HEK293 (cell line): ENCODE measurements at regions not wholly inside any gene's neighbourhood (a gene's known extent, or its start where the extent isn't known, plus 50 kb on each side); places are given as distances from the start of the nearest gene placed in this dataset.
A peak's percentile ranks its signal among the peaks of the same experiment; 100 is the strongest.

ENCODE experiments used
- CTCF ChIA-PET: fragments of 350-600 bp; formaldehyde crosslinking; extraction: SDS; loops from one replicate; lab custom pipeline; 2021; ENCODE audit warnings: antibody characterized with exemption; lab: Yijun Ruan, JAX
- POLR2A ChIA-PET: fragments of 300-600 bp; formaldehyde crosslinking; extraction: SDS; loops from one replicate; lab custom pipeline; 2020; ENCODE audit warnings: antibody characterized with exemption, inconsistent platforms; lab: Yijun Ruan, JAX
- H3K27ac ChIP-seq: fragments of 200-500 bp; sonication (Bioruptor generic); 2 replicates; pipeline ENCODE4 v1.5.1; 2014; ENCODE audit warnings: low read depth, low read length, control low read depth, inconsistent platforms; ENCODE audit errors: extremely low read depth
- H3K36me3 ChIP-seq, 2 experiments: fragments of 200-500 bp in 1 of 2; sonication (Bioruptor generic) in 1 of 2; 1 replicate in 1 of 2; 2 replicates in 1 of 2; pipeline ENCODE4 v1.5.1; 2014 to 2017; ENCODE audit warnings: inconsistent platforms in 2 of 2, low read length in 2 of 2; ENCODE audit not compliant: control insufficient read depth in 2 of 2, insufficient read depth in 1 of 2
- H3K4me1 ChIP-seq: fragments of 200-500 bp; sonication (Bioruptor generic); 2 replicates; pipeline ENCODE4 v1.5.1; 2014; ENCODE audit warnings: mild to moderate bottlenecking, low read length, inconsistent platforms; ENCODE audit not compliant: control insufficient read depth, insufficient read depth
- H3K4me3 ChIP-seq: 2 replicates; pipeline ENCODE4 v1.5.1; 2011; ENCODE audit warnings: low read depth, mild to moderate bottlenecking, control low read depth, low read length, moderate library complexity
- H3K9me3 ChIP-seq: fragments of 200-500 bp; sonication (Bioruptor generic); 2 replicates; pipeline ENCODE4 v1.5.1; 2014; ENCODE audit warnings: low read depth, low read length, inconsistent platforms; ENCODE audit not compliant: control insufficient read depth, insufficient read depth
- ELK4 ChIP-seq: IDR thresholded peaks from 2 replicates; pipeline ENCODE4 v1.6.1; 2011; ENCODE audit warnings: mild to moderate bottlenecking, low read depth, low read length, borderline replicate concordance
- PRDM2 ChIP-seq: fragments of 450-650 bp; formaldehyde crosslinking; IDR thresholded peaks from 2 replicates; pipeline ENCODE4 v1.5.1; 2016; ENCODE audit warnings: missing biosample characterization, missing genetic modification characterization, borderline replicate concordance
- TCF7L2 ChIP-seq: IDR thresholded peaks from 2 replicates; pipeline ENCODE4 v1.6.1; 2011; ENCODE audit warnings: low read depth, mild to moderate bottlenecking, inconsistent platforms, low read length, moderate library complexity, borderline replicate concordance
- ZBTB26 ChIP-seq: fragments of 450-650 bp; formaldehyde crosslinking; optimal IDR thresholded peaks from 2 replicates; pipeline ENCODE3; 2016; ENCODE audit warnings: missing biosample characterization, mild to moderate bottlenecking, missing genetic modification characterization
- ZNF280C ChIP-seq: fragments of 450-650 bp; formaldehyde crosslinking; IDR thresholded peaks from 2 replicates; pipeline ENCODE4 v1.5.1; 2016; ENCODE audit warnings: missing biosample characterization, missing genetic modification characterization
- ZNF423 ChIP-seq: fragments of 450-650 bp; formaldehyde crosslinking; IDR thresholded peaks from 2 replicates; pipeline ENCODE4 v1.5.1; 2016; ENCODE audit warnings: missing biosample characterization, missing genetic modification characterization
- ZNF610 ChIP-seq: fragments of 450-650 bp; formaldehyde crosslinking; IDR thresholded peaks from 2 replicates; pipeline ENCODE4 v1.5.1; 2016; ENCODE audit warnings: missing biosample characterization, missing genetic modification characterization, borderline replicate concordance
- ZNF677 ChIP-seq: fragments of 450-650 bp; IDR thresholded peaks from 2 replicates; pipeline ENCODE4 v1.5.0; 2018; ENCODE audit warnings: missing biosample characterization, mild to moderate bottlenecking, missing genetic modification characterization, moderate library complexity
- ZNF747 ChIP-seq: fragments of 450-650 bp; formaldehyde crosslinking; IDR thresholded peaks from 2 replicates; pipeline ENCODE4 v1.5.1; 2016; ENCODE audit warnings: missing biosample characterization, missing genetic modification characterization
- ZNF777 ChIP-seq: fragments of 450-650 bp; formaldehyde crosslinking; IDR thresholded peaks from 2 replicates; pipeline ENCODE4 v1.5.1; 2017; ENCODE audit warnings: missing biosample characterization, missing genetic modification characterization, borderline replicate concordance

- Histone ChIP-seq H3K4me1 (no peaks in the 10 kb centered on the region), H3K9me3 (no peaks in the 10 kb centered on the region), H3K27ac (no peak overlapping the region), H3K4me3 (no peak overlapping the region), H3K36me3 (peaks cover 7 to 9% of the 10 kb centered on the region in 2 experiments; a peak in 2 of 3 replicates)
- POLR2A ChIA-PET: no interaction called here
- 0 out of 2 replicates have a peak, but pooled peaks have one; percentile 76 for TF ChIP-seq ZNF280C (tag by site-specific recombination)
- TF ChIP-seq ZNF423 (tag by site-specific recombination): no peak
- CTCF ChIA-PET: no interaction called here
These were observed 187.8 kb downstream of the GLI2 start for GRCh38 chr2:120923426-120923825.

GRCh38 chr2:120924924-120925323 lies 189.3 kb downstream of the GLI2 start:
- H3K4me1 ChIP-seq: no peaks in the 10 kb centered on the region
- H3K9me3 ChIP-seq: no peaks in the 10 kb centered on the region
- TF ChIP-seq ZNF777 (no peak), ZNF747 (tag by site-specific recombination) (no peak), ZNF677 (tag by site-specific recombination) (no peak), ELK4 (no peak), PRDM2 (tag by site-specific recombination) (no peak), ZNF610 (tag by site-specific recombination) (no peak), ZBTB26 (tag by site-specific recombination) (no peak), TCF7L2 (no peak)
- POLR2A ChIA-PET: no interaction called here
- no peak overlapping the region for H3K27ac ChIP-seq
- CTCF ChIA-PET: no interaction called here
- H3K4me3 ChIP-seq: no peak overlapping the region
- peaks cover 7 to 9% of the 10 kb centered on the region in 2 experiments; a peak in 2 of 3 replicates for H3K36me3 ChIP-seq
